HepG2 (cell line): ENCODE measurements at regions not wholly inside any gene's neighbourhood (a gene's known extent, or its start where the extent isn't known, plus 50 kb on each side); places are given as distances from the start of the nearest gene placed in this dataset.

Experiments
- ATAC-seq: fragments of 200-7000 bp; cut with Tn5 transposase; 3 replicates; pipeline ENCODE4 v1.9.1; 2020; ENCODE audit warnings: mild to moderate bottlenecking, moderate library complexity
- BruUV-seq: library from RNA; stranded (reverse); fragments of 400-500 nt; replicated peaks from 2 replicates; lab custom pipeline; 2021; lab: Mats Ljungman, UMichigan
- CTCF ChIA-PET: fragments of 300-600 bp; formaldehyde crosslinking; extraction: SDS; loops from one replicate; lab custom pipeline; 2021; ENCODE audit warnings: low total read pairs, inconsistent platforms, low intra/inter-chr PET ratio; lab: Yijun Ruan, JAX
- POLR2A ChIA-PET: fragments of 350-600 bp; sonication (Branson Sonifier 250); formaldehyde crosslinking; loops from one replicate; lab custom pipeline; 2020; ENCODE audit warnings: antibody characterized with exemption, inconsistent platforms; lab: Yijun Ruan, JAX
- DNase-seq: peaks from one replicate; pipeline ENCODE4 v3.0.0-alpha.2; 2015; ENCODE audit warnings: low spot score
- FAIRE-seq: peaks from 3 replicates; lab custom pipeline; 2011; peaks lifted over from hg19 to GRCh38; lab: Jason Lieb, UNC
- H2AFZ ChIP-seq: one replicate; pipeline ENCODE4 v1.6.1; 2011; ENCODE audit warnings: low read length, inconsistent platforms
- H3K27ac ChIP-seq: fragments of 300-600 bp; 3 replicates; pipeline ENCODE4 v1.8.0; 2011; ENCODE audit warnings: mixed run types, mild to moderate bottlenecking, mixed read lengths, low read length, inconsistent platforms; ENCODE audit not compliant: insufficient read depth; ENCODE audit errors: extremely low read length
- H3K27me3 ChIP-seq, 2 experiments: fragments of 200-600 bp in 1 of 2; 2 replicates in 1 of 2; 3 replicates in 1 of 2; pipeline versions ENCODE4 v1.6.0 to v1.8.0; 2011; ENCODE audit warnings: low read length in 2 of 2, mild to moderate bottlenecking in 2 of 2, moderate library complexity in 2 of 2, inconsistent platforms in 1 of 2; ENCODE audit not compliant: insufficient read depth in 2 of 2, control insufficient read depth in 1 of 2
- H3K36me3 ChIP-seq, 2 experiments: fragments of 200-600 bp in 1 of 2; replicated peaks in 1 of 2; 2 replicates in 1 of 2; 3 replicates in 1 of 2; pipeline versions ENCODE4 v1.5.1 to v1.8.0; 2011; ENCODE audit warnings: low read length in 2 of 2, inconsistent platforms in 1 of 2; ENCODE audit not compliant: insufficient read depth in 2 of 2, control insufficient read depth in 1 of 2
- H3K4me1 ChIP-seq: 2 replicates; pipeline ENCODE4 v1.5.1; 2012; ENCODE audit warnings: low read length, inconsistent platforms; ENCODE audit not compliant: insufficient read depth
- H3K4me2 ChIP-seq: 2 replicates; pipeline ENCODE4 v1.6.0; 2011; ENCODE audit warnings: low read depth, low read length, inconsistent platforms
- H3K4me3 ChIP-seq, 3 experiments: fragments of 200-600 bp in 1 of 3; sonication (generic), shearing (Covaris generic) in 1 of 3; replicated peaks in 1 of 3; 2 replicates each; pipeline ENCODE4 v1.5.1; 2011 to 2016; ENCODE audit warnings: low read length in 3 of 3, inconsistent platforms in 2 of 3, low read depth in 2 of 3, mild to moderate bottlenecking in 2 of 3, control low read depth in 1 of 3, mixed read lengths in 1 of 3; ENCODE audit not compliant: insufficient read depth in 1 of 3
- H3K79me2 ChIP-seq: one replicate; pipeline ENCODE4 v1.6.1; 2011; ENCODE audit warnings: low read length, inconsistent platforms; ENCODE audit not compliant: insufficient read depth
- H3K9ac ChIP-seq: 2 replicates; pipeline ENCODE4 v1.6.0; 2011; ENCODE audit warnings: mild to moderate bottlenecking, low read depth, low read length, inconsistent platforms; ENCODE audit not compliant: insufficient read depth
- H3K9me3 ChIP-seq: 2 replicates; pipeline ENCODE4 v1.5.1; 2012; ENCODE audit warnings: mild to moderate bottlenecking, low read length
- H4K20me1 ChIP-seq: 2 replicates; pipeline ENCODE4 v1.6.0; 2011; ENCODE audit warnings: inconsistent platforms, mild to moderate bottlenecking, low read length, moderate library complexity; ENCODE audit not compliant: insufficient read depth
- BHLHE40 ChIP-seq: IDR thresholded peaks from 2 replicates; pipeline ENCODE4 v1.6.1; 2011; ENCODE audit warnings: low read length, improper control_type of control experiment
- DNMT1 ChIP-seq: sonication (generic); formaldehyde crosslinking; IDR thresholded peaks from 2 replicates; pipeline ENCODE4 v1.5.1; 2020; ENCODE audit warnings: mild to moderate bottlenecking, missing genetic modification reagents
- IKZF4 ChIP-seq: sonication (generic); formaldehyde crosslinking; IDR thresholded peaks from 2 replicates; pipeline ENCODE4 v1.5.1; 2020; ENCODE audit warnings: borderline replicate concordance, mild to moderate bottlenecking, low read depth, missing genetic modification reagents; ENCODE audit errors: not compliant biosample characterization
- RARA ChIP-seq: IDR thresholded peaks from 2 replicates; pipeline ENCODE4 v1.6.1; 2016; ENCODE audit warnings: missing genetic modification reagents, missing compliant biosample characterization
- SCMH1 ChIP-seq: sonication (generic); formaldehyde crosslinking; IDR thresholded peaks from 2 replicates; pipeline ENCODE4 v1.9.0; 2021; ENCODE audit warnings: missing genetic modification reagents, mild to moderate bottlenecking, borderline replicate concordance
- YEATS4 ChIP-seq: sonication (generic); formaldehyde crosslinking; IDR thresholded peaks from 2 replicates; pipeline ENCODE4 v1.4.0; 2020; ENCODE audit warnings: missing genetic modification reagents, borderline replicate concordance
- ZHX1 ChIP-seq: sonication (generic); formaldehyde crosslinking; IDR thresholded peaks from 2 replicates; pipeline ENCODE4 v1.8.1; 2022; ENCODE audit warnings: low read depth, mild to moderate bottlenecking, missing genetic modification reagents
- ZNF256 ChIP-seq: sonication (generic); formaldehyde crosslinking; conservative IDR thresholded peaks from 2 replicates; pipeline ENCODE4 v1.4.0; 2020; ENCODE audit warnings: missing genetic modification reagents
- ZNF333 ChIP-seq: sonication (generic); formaldehyde crosslinking; IDR thresholded peaks from 2 replicates; pipeline ENCODE4 v1.4.0; 2020; ENCODE audit warnings: mild to moderate bottlenecking, missing genetic modification reagents, borderline replicate concordance
- ZNF710 ChIP-seq: sonication (generic); formaldehyde crosslinking; IDR thresholded peaks from 2 replicates; pipeline ENCODE4 v1.5.0; 2020; ENCODE audit warnings: mild to moderate bottlenecking, missing genetic modification reagents, borderline replicate concordance
- whole genome bisulfite sequencing: methylation state at CpG from one replicate; pipeline ENCODE4 v1.1.6; 2017; ENCODE audit warnings: low lambda C conversion rate; 5-methylcytosine and 5-hydroxymethylcytosine counted together
- in situ Hi-C: cut with HindIII; loops from 2 replicates; pipeline ENCODE4 v1.10.0; 2017; ENCODE audit warnings: low pct_unique_long_range_greater_than_20kb; ENCODE audit not compliant: extremely low pct_ligation_motif_present
- intact Hi-C: fragments of 100-400 bp; cut with micrococcal nuclease; formaldehyde crosslinking; loops from one replicate; pipeline ENCODE4 v1.10.0; 2022; ENCODE audit not compliant: unreplicated experiment
- TF ChIP-seq, protein P1 (sequence below): sonication (generic); formaldehyde crosslinking; conservative IDR thresholded peaks from 2 replicates; pipeline ENCODE4 v1.8.1; 2023; ENCODE audit warnings: missing genetic modification reagents

- POLR2A ChIA-PET = no interaction called here
- BruUV-seq = no TSS peak
- WGBS = 14% methylated on average over 8 of the region's 8 CpGs
Observed at GRCh38 chr2:133863106-133863800, 295.0 kb upstream of the NCKAP5 start.

GRCh38 chr2:133865141-133865540 is 296.9 kb upstream of the NCKAP5 start:
- Histone ChIP-seq H3K4me1 (no peaks in the 10 kb centered on the region), H3K4me3 (no peak overlapping the region), H3K9me3 (no peaks in the 10 kb centered on the region), H3K9ac (no peak overlapping the region), H3K4me2 (no peak overlapping the region), H4K20me1 (no peaks in the 10 kb centered on the region), H3K79me2 (no peaks in the 10 kb centered on the region), H3K27ac (no peak overlapping the region), H2AFZ (no peak overlapping the region), H3K27me3 (peaks cover 0 to 14% of the 10 kb centered on the region in 2 experiments; a peak in 2 of 5 replicates), H3K36me3 (no peaks in the 10 kb centered on the region)
- ChIA-PET POLR2A (no interaction called here), CTCF (no interaction called here)
- intact Hi-C loops = no loop called here
- BruUV-seq = no TSS peak
- DNase-seq = no peak
- no peak for FAIRE-seq
- 0% methylated on average over 1 of the region's 1 CpG for WGBS
- no peak for ATAC-seq
- in situ Hi-C loops = no loop called here
- no peak for TF ChIP-seq IKZF4 (CRISPR knock-in tag)
- TF ChIP-seq ZHX1 (CRISPR knock-in tag) = no peak
- no peak for TF ChIP-seq ZNF256
- TF ChIP-seq DNMT1 (CRISPR knock-in tag) = no peak
- no peak for TF ChIP-seq YEATS4
- TF ChIP-seq ZNF710 = no peak
- TF ChIP-seq, protein P1, sequence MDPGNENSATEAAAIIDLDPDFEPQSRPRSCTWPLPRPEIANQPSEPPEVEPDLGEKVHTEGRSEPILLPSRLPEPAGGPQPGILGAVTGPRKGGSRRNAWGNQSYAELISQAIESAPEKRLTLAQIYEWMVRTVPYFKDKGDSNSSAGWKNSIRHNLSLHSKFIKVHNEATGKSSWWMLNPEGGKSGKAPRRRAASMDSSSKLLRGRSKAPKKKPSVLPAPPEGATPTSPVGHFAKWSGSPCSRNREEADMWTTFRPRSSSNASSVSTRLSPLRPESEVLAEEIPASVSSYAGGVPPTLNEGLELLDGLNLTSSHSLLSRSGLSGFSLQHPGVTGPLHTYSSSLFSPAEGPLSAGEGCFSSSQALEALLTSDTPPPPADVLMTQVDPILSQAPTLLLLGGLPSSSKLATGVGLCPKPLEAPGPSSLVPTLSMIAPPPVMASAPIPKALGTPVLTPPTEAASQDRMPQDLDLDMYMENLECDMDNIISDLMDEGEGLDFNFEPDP (CRISPR knock-in tag) = no peak
- TF ChIP-seq SCMH1 (CRISPR knock-in tag) = no peak
- no peak for TF ChIP-seq ZNF333
- no peak for TF ChIP-seq BHLHE40

More at GRCh38 chr2:133863106-133863800, 295.0 kb upstream of the NCKAP5 start:
- no peak for FAIRE-seq
- ATAC-seq = no peak
- in situ Hi-C loops = no loop called here
- Histone ChIP-seq H3K27ac (no peak overlapping the region), H4K20me1 (no peaks in the 10 kb centered on the region), H3K79me2 (no peaks in the 10 kb centered on the region), H3K4me3 (no peak overlapping the region), H3K4me2 (no peak overlapping the region), H3K36me3 (no peaks in the 10 kb centered on the region), H3K9ac (no peak overlapping the region), H2AFZ (no peak overlapping the region), H3K9me3 (no peaks in the 10 kb centered on the region), H3K4me1 (no peaks in the 10 kb centered on the region), H3K27me3 (peaks cover 1 to 17% of the 10 kb centered on the region in 2 experiments; a peak in 2 of 5 replicates)
- CTCF ChIA-PET = no interaction called here
- DNase-seq = no peak
- no peak for TF ChIP-seq RARA (CRISPR knock-in tag)
- intact Hi-C loops = no loop called here
